ENCODE measurements at regions not wholly inside any gene's neighbourhood (a gene's known extent, or its start where the extent isn't known, plus 50 kb on each side); places are given as distances from the start of the nearest gene placed in this dataset.

DNA sequence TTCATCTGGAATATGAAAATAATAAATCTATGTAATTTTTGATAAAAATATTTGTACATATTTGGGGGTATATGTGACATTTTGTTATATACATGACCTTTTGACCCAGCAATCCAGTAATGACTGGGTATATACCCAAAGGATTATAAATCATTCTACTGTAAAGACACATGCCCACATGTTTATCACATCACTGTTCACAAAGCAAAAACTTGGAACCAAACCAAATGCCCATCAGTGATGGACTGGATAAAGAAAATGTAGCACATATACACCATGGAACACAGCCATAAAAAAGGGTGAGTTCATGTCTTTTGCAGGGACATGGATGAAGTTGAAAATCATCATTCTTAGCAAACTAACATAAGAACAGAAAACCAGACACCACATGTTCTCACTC is 472.1 kb upstream of the DDX18 start:
- Histone ChIP-seq H3K27me3 (replicated peaks; ENCODE audit: insufficient read depth) (no peaks in the 10 kb centered on the region), H3K4me1 (replicated peaks) (no peaks in the 10 kb centered on the region), H3K36me3 (no peaks in the 10 kb centered on the region), H3K4me3 (no peak overlapping the region), H3K27ac (no peak overlapping the region), H3K9me3 (no peaks in the 10 kb centered on the region)
- intact Hi-C loops (cut with DNase I): no loop called here
- TF ChIP-seq, protein P1, sequence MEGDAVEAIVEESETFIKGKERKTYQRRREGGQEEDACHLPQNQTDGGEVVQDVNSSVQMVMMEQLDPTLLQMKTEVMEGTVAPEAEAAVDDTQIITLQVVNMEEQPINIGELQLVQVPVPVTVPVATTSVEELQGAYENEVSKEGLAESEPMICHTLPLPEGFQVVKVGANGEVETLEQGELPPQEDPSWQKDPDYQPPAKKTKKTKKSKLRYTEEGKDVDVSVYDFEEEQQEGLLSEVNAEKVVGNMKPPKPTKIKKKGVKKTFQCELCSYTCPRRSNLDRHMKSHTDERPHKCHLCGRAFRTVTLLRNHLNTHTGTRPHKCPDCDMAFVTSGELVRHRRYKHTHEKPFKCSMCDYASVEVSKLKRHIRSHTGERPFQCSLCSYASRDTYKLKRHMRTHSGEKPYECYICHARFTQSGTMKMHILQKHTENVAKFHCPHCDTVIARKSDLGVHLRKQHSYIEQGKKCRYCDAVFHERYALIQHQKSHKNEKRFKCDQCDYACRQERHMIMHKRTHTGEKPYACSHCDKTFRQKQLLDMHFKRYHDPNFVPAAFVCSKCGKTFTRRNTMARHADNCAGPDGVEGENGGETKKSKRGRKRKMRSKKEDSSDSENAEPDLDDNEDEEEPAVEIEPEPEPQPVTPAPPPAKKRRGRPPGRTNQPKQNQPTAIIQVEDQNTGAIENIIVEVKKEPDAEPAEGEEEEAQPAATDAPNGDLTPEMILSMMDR (IDR thresholded peaks at IDR 0.05): no peak
- TF ChIP-seq POLR2AphosphoS5 (IDR thresholded peaks at IDR 0.05): no peak
- DNase-seq (ENCODE audit: low spot score): no peak

DNA sequence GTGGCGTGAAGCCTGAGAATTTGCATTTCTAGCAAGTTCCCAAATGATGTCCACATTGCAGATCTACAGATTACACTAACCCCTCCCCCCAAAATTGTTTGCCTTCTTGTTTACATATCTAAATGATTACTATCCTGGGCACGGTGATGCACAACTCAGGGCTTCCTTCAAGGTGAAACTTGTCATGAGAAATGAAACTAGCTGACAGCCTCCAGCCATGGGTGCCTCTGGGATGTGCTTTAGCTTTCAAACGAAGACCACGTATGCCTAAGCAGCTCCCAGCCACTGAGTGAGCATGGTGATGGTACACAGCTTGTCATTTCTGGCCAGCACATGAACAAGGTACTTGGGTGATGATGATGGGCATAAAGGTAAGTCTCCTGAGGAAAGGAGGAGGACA is 464.8 kb upstream of the DDX18 start:
- WGBS: 69% methylated on average over 4 of the region's 4 CpGs
- Histone ChIP-seq H3K36me3 (no peaks in the 10 kb centered on the region), H3K27me3 (replicated peaks; ENCODE audit: insufficient read depth) (no peaks in the 10 kb centered on the region), H3K27ac (no peak overlapping the region), H3K4me3 (no peak overlapping the region), H3K9me3 (no peaks in the 10 kb centered on the region), H3K4me1 (replicated peaks) (no peaks in the 10 kb centered on the region)
- TF ChIP-seq, protein P1 (IDR thresholded peaks at IDR 0.05): no peak
- TF ChIP-seq POLR2AphosphoS5 (IDR thresholded peaks at IDR 0.05) (no peak), POLR2A (IDR thresholded peaks at IDR 0.05) (no peak)
- intact Hi-C loops (cut with DNase I): no loop called here
- DNase-seq (ENCODE audit: low spot score): no peak

DNA sequence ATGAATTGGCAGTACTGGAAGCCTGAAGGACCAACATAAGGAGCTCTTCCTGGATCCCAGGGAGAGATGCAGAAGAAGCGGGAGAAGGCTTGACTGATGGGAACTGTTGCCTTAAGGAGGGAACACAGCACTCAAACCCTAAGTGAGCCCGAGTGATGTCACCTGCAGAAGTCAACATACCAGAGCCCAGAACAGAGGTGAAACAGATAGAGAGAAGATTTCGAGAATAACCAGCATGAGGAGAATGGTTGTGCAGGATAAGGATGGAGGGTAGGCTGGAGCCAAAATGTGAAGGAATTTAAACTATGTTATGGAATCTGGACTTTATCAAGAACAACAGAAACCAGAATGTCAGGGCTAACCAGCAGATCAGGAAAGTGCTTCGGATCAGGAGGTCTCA is 463.1 kb upstream of the DDX18 start:
- H3K36me3 ChIP-seq: no peaks in the 10 kb centered on the region
- no peak for DNase-seq (ENCODE audit: low spot score)
- no peaks in the 10 kb centered on the region for H3K27me3 ChIP-seq (replicated peaks; ENCODE audit: insufficient read depth)
- H3K4me1 ChIP-seq (replicated peaks): no peaks in the 10 kb centered on the region
- H3K27ac ChIP-seq: no peak overlapping the region
- 86% methylated on average over 4 of the region's 4 CpGs for WGBS
- H3K4me3 ChIP-seq: no peak overlapping the region
- H3K9me3 ChIP-seq: no peaks in the 10 kb centered on the region
- intact Hi-C loops (cut with DNase I): no loop called here
- no peak for TF ChIP-seq POLR2AphosphoS5 (IDR thresholded peaks at IDR 0.05)
- TF ChIP-seq POLR2A (IDR thresholded peaks at IDR 0.05): no peak

DNA sequence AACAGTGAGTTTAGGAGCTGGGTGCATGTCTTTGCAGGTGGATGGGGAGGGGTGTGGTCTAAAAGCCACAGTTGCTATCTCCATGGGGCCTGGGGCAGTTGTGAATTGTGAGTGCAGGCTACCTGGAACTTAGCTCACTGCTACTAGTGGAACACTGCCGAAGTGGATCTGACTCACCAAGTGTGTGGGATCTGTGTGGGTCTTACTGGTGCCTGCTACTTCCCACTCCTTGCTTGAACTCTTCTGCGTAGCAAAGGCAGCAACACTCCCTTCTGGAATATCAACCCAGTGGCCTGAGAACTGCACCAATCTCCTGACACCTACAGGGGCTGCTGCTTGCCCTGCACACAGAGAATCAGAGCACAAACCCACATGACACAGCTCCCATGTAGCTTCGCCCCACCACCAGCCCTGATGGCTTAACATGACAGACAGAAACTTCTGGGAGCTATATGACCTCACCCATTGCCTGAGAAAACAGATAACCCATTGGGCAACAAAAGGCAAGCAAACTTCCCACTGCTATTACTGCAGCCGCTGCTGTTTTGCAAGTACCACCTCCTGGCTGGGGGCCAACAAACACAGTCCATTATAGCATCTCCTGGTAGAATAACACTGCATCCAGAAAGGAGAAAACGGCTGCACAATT is 455.1 kb upstream of the DDX18 start:
- TF ChIP-seq POLR2AphosphoS5 (IDR thresholded peaks at IDR 0.05): no peak
- intact Hi-C loops (cut with DNase I): no loop called here
- Histone ChIP-seq H3K4me3 (no peak overlapping the region), H3K36me3 (no peaks in the 10 kb centered on the region), H3K9me3 (no peaks in the 10 kb centered on the region), H3K27ac (no peak overlapping the region), H3K4me1 (replicated peaks) (no peaks in the 10 kb centered on the region), H3K27me3 (replicated peaks; ENCODE audit: insufficient read depth) (no peaks in the 10 kb centered on the region)
- DNase-seq (ENCODE audit: low spot score): no peak
- WGBS: 57% methylated on average over 5 of the region's 5 CpGs

DNA sequence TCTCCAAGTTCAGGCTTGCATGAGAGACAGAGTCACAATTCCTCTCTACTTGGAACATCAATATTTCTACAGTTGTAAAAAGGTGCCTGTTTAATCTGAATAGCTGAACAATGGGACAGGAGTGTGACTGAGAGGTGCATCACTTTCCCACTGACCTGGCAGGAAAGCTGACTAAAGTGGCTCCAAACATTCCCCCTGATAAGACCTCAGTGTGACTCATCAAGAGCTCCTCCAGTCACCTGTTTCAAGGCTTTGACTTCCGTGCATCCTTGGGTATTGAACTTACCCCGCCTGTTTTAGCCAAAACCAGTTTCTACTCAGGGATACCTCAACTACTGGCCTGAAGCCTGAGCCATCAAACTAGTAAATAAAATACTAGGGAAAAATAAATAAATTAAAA is 453.9 kb upstream of the DDX18 start:
- intact Hi-C loops (cut with DNase I): no loop called here
- WGBS: 86% methylated on average over 2 of the region's 2 CpGs

DNA sequence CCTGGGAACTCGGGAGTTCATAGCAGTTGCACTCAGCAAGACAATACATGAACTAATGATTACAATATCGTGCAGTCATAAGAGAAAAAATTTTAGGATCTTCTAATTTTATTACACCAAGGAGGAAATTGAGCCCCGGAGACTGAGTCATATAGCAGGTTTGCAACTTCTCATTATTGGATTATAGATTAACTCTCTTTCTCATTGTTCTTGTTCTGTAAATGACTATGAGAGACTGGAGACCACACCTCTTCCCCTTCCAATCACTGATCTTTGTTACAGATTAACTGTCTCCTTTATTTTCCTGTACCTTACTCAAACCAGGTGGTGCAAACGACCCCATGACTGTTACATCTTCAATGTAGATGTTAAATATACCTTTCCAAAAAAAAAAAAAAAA is 435.8 kb upstream of the DDX18 start:
- no peaks in the 10 kb centered on the region for H3K36me3 ChIP-seq
- no peak overlapping the region for H3K27ac ChIP-seq
- no peaks in the 10 kb centered on the region for H3K9me3 ChIP-seq
- DNase-seq (ENCODE audit: low spot score): no peak
- WGBS: 43% methylated on average over 4 of the region's 4 CpGs
- no peaks in the 10 kb centered on the region for H3K4me1 ChIP-seq (replicated peaks)
- no peak overlapping the region for H3K4me3 ChIP-seq
- H3K27me3 ChIP-seq (replicated peaks; ENCODE audit: insufficient read depth): no peaks in the 10 kb centered on the region
- intact Hi-C loops (cut with DNase I): no loop called here
- TF ChIP-seq, protein P1 (IDR thresholded peaks at IDR 0.05): no peak

More for the DNA sequence above, 453.9 kb upstream of the DDX18 start:
- Histone ChIP-seq H3K4me1 (replicated peaks) (no peaks in the 10 kb centered on the region), H3K36me3 (no peaks in the 10 kb centered on the region), H3K27me3 (replicated peaks; ENCODE audit: insufficient read depth) (no peaks in the 10 kb centered on the region), H3K27ac (no peak overlapping the region), H3K9me3 (no peaks in the 10 kb centered on the region), H3K4me3 (no peak overlapping the region)
- no peak for DNase-seq (ENCODE audit: low spot score)
- TF ChIP-seq, protein P1 (IDR thresholded peaks at IDR 0.05): no peak
- no peak for TF ChIP-seq POLR2A (IDR thresholded peaks at IDR 0.05)
- no peak for TF ChIP-seq POLR2AphosphoS5 (IDR thresholded peaks at IDR 0.05)
